SK-MEL-5 (cell line): ENCODE measurements at regions not wholly inside any gene's neighbourhood (a gene's known extent, or its start where the extent isn't known, plus 50 kb on each side); places are given as distances from the start of the nearest gene placed in this dataset.
A peak's percentile ranks its signal among the peaks of the same experiment; 100 is the strongest.
"Not testable (repeated sequence)": the region's sequence is repeated elsewhere in the genome, so short reads cannot be mapped to it uniquely, and the experiment has no call there.

Source experiments
- DNase-seq: peaks from one replicate; pipeline ENCODE4 v3.0.0-alpha.2; 2016; ENCODE audit warnings: low read depth, low spot score
- in situ Hi-C: cut with HindIII; loops from 2 replicates; pipeline ENCODE4 v1.10.0; 2016; ENCODE audit warnings: low sequenced_read_pairs, high pct_unique_total_duplicates, low pct_unique_long_range_greater_than_20kb

- no peak for DNase-seq
- in situ Hi-C loops: no loop called here
Measured at GRCh38 chr6:153984811-153985210, 54.2 kb upstream of the OPRM1 start.

DNA sequence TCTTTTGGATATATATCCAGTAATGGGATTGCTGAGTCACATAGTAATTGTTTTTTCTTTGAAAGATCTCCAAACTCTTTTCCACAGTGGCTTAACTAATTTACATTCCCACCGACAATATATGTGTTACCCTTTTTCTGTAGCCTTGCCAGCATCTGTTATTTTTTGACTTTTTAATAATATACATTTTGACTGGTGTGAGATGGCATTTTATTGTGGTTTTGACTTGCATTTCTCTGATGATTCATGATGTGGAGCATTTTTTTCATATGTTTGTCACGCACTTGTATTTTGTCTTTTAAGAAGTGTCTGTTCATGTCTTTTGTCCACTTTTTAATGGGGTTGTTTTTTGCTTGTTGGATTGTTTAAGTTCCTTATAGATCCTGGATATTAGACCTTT lies 58.9 kb upstream of the OPRM1 start:
- in situ Hi-C loops: no loop called here
- no peak for DNase-seq

GRCh38 chr6:153978911-153979548 lies 60.0 kb upstream of the OPRM1 start:
- in situ Hi-C loops, DNase-seq: not testable (repeated sequence)

GRCh38 chr6:153976921-153977693 lies 61.9 kb upstream of the OPRM1 start:
- DNase-seq: no peak
- in situ Hi-C loops: no loop called here

GRCh38 chr6:153966001-153966400 lies 73.0 kb upstream of the OPRM1 start:
- DNase-seq: peak; percentile 11
- in situ Hi-C loops: no loop called here

- in situ Hi-C loops: no loop called here
- DNase-seq: no peak
Measured at GRCh38 chr6:153963352-153963751, 75.7 kb upstream of the OPRM1 start.

GRCh38 chr6:153962555-153962954 lies 76.5 kb upstream of the OPRM1 start:
- in situ Hi-C loops: no loop called here
- no peak for DNase-seq

GRCh38 chr6:153960741-153961140 lies 78.3 kb upstream of the OPRM1 start:
- no peak for DNase-seq
- in situ Hi-C loops: no loop called here

DNA sequence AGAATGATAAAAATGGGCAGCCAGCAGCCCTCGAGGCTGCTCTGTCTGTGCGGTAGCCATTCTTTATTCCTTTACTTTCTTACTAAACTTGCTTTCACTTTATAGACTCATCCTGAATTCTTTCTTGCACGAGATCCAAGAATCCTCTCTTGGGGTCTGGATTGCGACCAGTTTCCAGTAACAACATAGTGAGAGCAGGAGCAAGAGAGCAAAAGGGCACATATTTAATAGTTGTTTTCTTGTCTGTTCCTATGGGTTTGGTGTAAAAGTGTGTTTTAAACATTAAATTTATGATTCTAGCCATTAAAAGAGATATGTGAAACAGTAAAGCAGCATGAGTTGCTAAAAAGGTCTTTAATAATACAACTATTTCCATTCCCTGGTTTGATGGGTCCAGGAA lies 78.8 kb upstream of the OPRM1 start:
- no peak for DNase-seq
- in situ Hi-C loops: no loop called here

GRCh38 chr6:153959276-153959675 lies 79.8 kb upstream of the OPRM1 start:
- DNase-seq: no peak
- in situ Hi-C loops: no loop called here

DNA sequence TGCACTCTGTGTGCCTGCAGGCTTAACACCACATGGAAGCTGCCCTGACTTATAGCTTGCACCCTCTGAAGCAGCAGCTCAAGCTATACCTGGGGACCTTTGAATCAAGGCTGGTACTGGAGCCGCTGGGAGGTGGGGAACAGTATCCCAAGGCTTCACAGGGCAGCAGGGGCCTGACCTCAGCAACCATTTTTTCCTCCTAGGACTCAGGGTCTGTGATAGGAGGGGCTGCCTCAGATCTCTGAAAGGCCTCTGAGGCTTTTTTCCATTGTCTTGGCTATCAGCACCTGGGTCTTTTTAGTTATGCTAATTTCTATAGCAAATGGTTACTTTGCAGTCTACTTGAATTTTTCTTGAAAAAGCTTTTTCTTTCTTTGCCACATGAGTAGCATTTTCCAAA lies 80.2 kb upstream of the OPRM1 start:
- in situ Hi-C loops: no loop called here
- no peak for DNase-seq

DNA sequence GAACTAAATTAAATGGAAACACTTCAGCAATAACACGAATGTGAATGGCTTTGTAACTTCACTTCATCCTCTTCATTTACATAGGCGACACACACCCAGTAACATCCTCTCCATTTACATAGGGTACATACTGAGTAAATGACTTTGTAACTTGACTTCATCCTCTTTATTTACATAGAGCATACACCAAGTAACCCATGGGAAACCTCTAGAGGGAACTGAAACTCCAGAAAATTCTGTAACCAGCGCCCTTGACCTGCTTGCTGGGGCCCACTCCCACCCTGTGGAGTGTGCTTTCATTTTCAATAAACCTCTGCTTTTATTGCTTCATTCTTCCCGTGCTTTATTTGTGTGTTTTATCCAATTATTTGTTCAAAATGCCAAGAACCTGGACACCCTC lies 81.6 kb upstream of the OPRM1 start:
- in situ Hi-C loops: no loop called here
- no peak for DNase-seq

DNA sequence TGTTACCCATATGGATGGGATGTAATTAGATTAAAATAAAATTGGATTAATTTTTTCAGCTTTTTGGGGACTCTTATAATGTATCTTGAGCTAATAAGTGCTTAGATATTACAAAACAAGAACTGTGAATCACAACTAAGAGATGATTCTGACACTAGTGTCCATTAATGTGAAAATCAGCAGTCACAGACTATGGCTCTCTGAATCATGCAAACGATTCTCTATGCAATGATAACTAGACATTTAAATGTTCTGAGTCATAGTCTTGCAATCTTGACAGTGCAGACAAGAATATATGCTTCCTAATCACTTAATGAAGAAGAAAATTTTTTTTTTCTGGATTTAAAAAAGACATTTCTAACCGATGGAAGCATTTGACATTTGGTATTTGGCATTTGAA lies 82.2 kb upstream of the OPRM1 start:
- in situ Hi-C loops: no loop called here

GRCh38 chr6:153949616-153950015 lies 89.4 kb upstream of the OPRM1 start:
- no peak for DNase-seq
- in situ Hi-C loops: no loop called here

More for the DNA sequence above, 82.2 kb upstream of the OPRM1 start:
- DNase-seq: no peak

- in situ Hi-C loops: no loop called here
- peak; percentile 56 for DNase-seq
Measured at GRCh38 chr6:153947808-153948447, 91.1 kb upstream of the OPRM1 start.

GRCh38 chr6:153944201-153944600 lies 94.8 kb upstream of the OPRM1 start:
- DNase-seq: no peak
- in situ Hi-C loops: no loop called here

- no peak for DNase-seq
- in situ Hi-C loops: no loop called here
Measured at GRCh38 chr6:153942361-153942760, 96.7 kb upstream of the OPRM1 start.

- no peak for DNase-seq
- in situ Hi-C loops: no loop called here
Measured at GRCh38 chr6:153941768-153942167, 97.3 kb upstream of the OPRM1 start.

DNA sequence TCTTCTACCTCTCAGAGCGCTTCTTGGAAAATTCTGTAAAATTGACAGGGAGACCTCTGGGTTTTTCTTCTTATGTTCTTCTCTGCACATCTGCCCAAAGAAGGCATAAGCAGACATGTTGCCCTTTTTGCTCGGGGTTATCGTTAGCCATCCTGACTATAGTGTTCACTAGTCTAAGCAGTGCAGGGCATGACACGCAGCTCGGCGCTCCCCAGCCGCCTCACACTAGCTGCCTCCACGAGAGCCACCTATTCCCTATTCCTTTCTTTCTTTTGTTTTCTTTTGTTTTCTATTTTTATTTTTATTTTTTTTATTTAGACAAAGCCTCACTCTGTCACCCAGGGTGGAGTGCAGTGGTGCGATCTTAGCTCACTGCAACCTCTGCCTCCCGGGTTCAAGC lies 100.2 kb upstream of the OPRM1 start:
- in situ Hi-C loops: no loop called here
- DNase-seq: no peak
